Osteocyte (in vitro differentiated cells): ENCODE measurements at regions not wholly inside any gene's neighbourhood (a gene's known extent, or its start where the extent isn't known, plus 50 kb on each side); places are given as distances from the start of the nearest gene placed in this dataset.

Source experiments
- DNase-seq: peaks from one replicate; pipeline ENCODE4 v3.0.0; 2021; ENCODE audit warnings: mixed read lengths; ENCODE audit not compliant: unreplicated experiment; ENCODE audit errors: extremely low spot score
- H3K27ac Mint-ChIP-seq: one replicate; pipeline ENCODE4 v1.8.0; 2021; ENCODE audit warnings: mild to moderate bottlenecking, mixed read lengths; ENCODE audit not compliant: unreplicated experiment
- H3K27me3 Mint-ChIP-seq: one replicate; pipeline ENCODE4 v1.8.0; 2021; ENCODE audit warnings: mixed read lengths; ENCODE audit not compliant: unreplicated experiment
- H3K36me3 Mint-ChIP-seq: one replicate; pipeline ENCODE4 v1.8.0; 2021; ENCODE audit warnings: mixed read lengths; ENCODE audit not compliant: unreplicated experiment
- H3K4me1 Mint-ChIP-seq: one replicate; pipeline ENCODE4 v1.8.0; 2021; ENCODE audit warnings: mixed read lengths; ENCODE audit not compliant: unreplicated experiment
- H3K4me3 Mint-ChIP-seq: one replicate; pipeline ENCODE4 v1.8.0; 2021; ENCODE audit warnings: mild to moderate bottlenecking, moderate library complexity, mixed read lengths; ENCODE audit not compliant: unreplicated experiment
- H3K9me3 Mint-ChIP-seq: one replicate; pipeline ENCODE4 v1.8.0; 2021; ENCODE audit warnings: mixed read lengths; ENCODE audit not compliant: unreplicated experiment
- TF ChIP-seq, protein P1 (sequence below): fragments of 200-600 bp; sonication (generic); IDR thresholded peaks from 2 replicates; pipeline ENCODE4 v1.5.0; 2021; ENCODE audit warnings: antibody characterized with exemption, mild to moderate bottlenecking, moderate library complexity

GRCh38 chr1:54460861-54461387 lies 54.7 kb upstream of the SSBP3 start:
- no peak overlapping the region for H3K27ac Mint-ChIP-seq
- peaks cover 9% of the 10 kb centered on the region for H3K4me1 Mint-ChIP-seq
- H3K27me3 Mint-ChIP-seq: no peaks in the 10 kb centered on the region
- H3K4me3 Mint-ChIP-seq: no peak overlapping the region
- DNase-seq: no peak
- H3K36me3 Mint-ChIP-seq: no peaks in the 10 kb centered on the region
- TF ChIP-seq, protein P1, sequence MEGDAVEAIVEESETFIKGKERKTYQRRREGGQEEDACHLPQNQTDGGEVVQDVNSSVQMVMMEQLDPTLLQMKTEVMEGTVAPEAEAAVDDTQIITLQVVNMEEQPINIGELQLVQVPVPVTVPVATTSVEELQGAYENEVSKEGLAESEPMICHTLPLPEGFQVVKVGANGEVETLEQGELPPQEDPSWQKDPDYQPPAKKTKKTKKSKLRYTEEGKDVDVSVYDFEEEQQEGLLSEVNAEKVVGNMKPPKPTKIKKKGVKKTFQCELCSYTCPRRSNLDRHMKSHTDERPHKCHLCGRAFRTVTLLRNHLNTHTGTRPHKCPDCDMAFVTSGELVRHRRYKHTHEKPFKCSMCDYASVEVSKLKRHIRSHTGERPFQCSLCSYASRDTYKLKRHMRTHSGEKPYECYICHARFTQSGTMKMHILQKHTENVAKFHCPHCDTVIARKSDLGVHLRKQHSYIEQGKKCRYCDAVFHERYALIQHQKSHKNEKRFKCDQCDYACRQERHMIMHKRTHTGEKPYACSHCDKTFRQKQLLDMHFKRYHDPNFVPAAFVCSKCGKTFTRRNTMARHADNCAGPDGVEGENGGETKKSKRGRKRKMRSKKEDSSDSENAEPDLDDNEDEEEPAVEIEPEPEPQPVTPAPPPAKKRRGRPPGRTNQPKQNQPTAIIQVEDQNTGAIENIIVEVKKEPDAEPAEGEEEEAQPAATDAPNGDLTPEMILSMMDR: no peak
- no peaks in the 10 kb centered on the region for H3K9me3 Mint-ChIP-seq

DNA sequence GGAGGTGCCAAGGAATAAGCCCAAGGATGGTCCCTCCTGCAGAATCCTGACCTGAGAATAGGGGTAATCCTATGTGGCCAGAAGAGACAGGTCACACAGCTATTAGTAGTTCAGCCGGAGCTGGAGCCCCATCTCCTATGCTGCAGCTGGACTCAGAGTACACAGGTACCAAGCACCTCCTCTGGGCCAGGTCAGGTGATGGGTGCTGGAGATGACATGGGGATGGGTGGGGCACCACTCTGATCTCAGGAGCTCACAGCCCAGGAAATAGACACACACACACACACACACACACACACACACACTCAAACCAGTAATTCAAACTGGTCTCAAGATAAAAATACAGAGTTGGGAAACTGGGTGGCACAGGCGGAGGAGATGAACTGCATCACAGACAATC lies 54.2 kb upstream of the SSBP3 start:
- H3K4me3 Mint-ChIP-seq: no peak overlapping the region
- H3K4me1 Mint-ChIP-seq: peaks cover 9% of the 10 kb centered on the region
- H3K36me3 Mint-ChIP-seq: no peaks in the 10 kb centered on the region
- H3K27me3 Mint-ChIP-seq: no peaks in the 10 kb centered on the region
- DNase-seq: no peak
- TF ChIP-seq, protein P1: no peak
- no peaks in the 10 kb centered on the region for H3K9me3 Mint-ChIP-seq
- no peak overlapping the region for H3K27ac Mint-ChIP-seq

DNA sequence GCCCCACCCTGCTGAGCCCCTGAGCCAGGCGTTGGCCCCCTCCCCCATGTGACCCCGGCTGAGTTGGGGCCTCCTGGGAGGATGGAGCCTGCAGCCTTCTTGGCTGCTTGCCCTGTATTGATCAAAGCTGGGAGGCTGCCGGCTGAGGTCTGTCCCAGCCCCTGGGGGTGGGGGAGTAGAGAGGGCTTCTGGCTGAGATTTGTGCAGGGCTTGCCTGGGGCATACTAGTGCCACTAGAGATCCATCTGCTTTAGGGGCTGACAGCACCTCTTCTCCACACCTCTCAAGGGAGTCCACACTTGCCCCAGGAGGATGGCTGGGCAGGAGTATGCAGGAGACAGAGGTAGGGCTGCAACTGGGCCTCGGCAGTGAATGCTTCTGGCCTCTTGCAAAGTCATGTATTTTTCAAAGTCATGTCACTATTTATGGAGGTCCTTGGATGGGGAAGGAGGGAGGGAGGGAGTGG lies 53.6 kb upstream of the SSBP3 start:
- Mint-ChIP-seq H3K4me1 (peaks cover 9% of the 10 kb centered on the region), H3K36me3 (no peaks in the 10 kb centered on the region), H3K4me3 (no peak overlapping the region), H3K9me3 (no peaks in the 10 kb centered on the region), H3K27ac (no peak overlapping the region), H3K27me3 (no peaks in the 10 kb centered on the region)
- TF ChIP-seq, protein P1: no peak
- no peak for DNase-seq

DNA sequence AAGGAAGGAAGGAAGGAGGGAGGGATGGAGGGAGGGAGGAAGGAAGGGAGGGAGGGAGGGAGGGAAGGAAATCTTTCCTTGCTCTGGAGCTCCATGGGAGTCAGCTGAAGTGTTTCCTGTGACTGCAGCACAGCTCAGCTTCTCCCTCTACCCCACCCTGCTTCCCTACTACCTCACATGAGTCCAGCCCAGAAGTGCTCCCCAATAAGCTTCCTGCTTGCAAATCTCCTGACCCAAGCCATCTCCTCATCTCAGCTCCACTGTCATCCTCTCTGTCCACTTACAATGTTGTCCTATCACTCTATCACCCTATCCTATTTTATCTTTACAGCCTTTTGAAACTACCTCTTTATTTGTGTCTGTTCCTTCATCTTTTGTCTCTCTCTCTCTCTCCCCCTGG lies 52.9 kb upstream of the SSBP3 start:
- no peak overlapping the region for H3K4me3 Mint-ChIP-seq
- TF ChIP-seq, protein P1: no peak
- DNase-seq: no peak
- no peak overlapping the region for H3K27ac Mint-ChIP-seq
- H3K9me3 Mint-ChIP-seq: no peaks in the 10 kb centered on the region
- H3K4me1 Mint-ChIP-seq: peaks cover 9% of the 10 kb centered on the region
- H3K36me3 Mint-ChIP-seq: no peaks in the 10 kb centered on the region
- H3K27me3 Mint-ChIP-seq: no peaks in the 10 kb centered on the region

GRCh38 chr1:54456921-54457529 lies 50.8 kb upstream of the SSBP3 start:
- no peaks in the 10 kb centered on the region for H3K36me3 Mint-ChIP-seq
- H3K4me1 Mint-ChIP-seq: peaks cover 9% of the 10 kb centered on the region
- H3K4me3 Mint-ChIP-seq: no peak overlapping the region
- H3K9me3 Mint-ChIP-seq: no peaks in the 10 kb centered on the region
- peaks cover 4% of the 10 kb centered on the region for H3K27me3 Mint-ChIP-seq
- TF ChIP-seq, protein P1: no peak
- no peak overlapping the region for H3K27ac Mint-ChIP-seq
- DNase-seq: no peak
